Lower leg skin (tissue), 4 donors: ENCODE measurements at regions not wholly inside any gene's neighbourhood (a gene's known extent, or its start where the extent isn't known, plus 50 kb on each side); places are given as distances from the start of the nearest gene placed in this dataset.

Experiments
- DNase-seq, 2 donors: peaks; one replicate each; pipeline ENCODE4 v3.0.0-alpha.2; 2019; ENCODE audit warnings: low spot score in 2 of 2
- H3K4me3 ChIP-seq: fragments of 200-600 bp; sonication (generic); 2 replicates; pipeline ENCODE4 v1.5.1; 2017; ENCODE audit warnings: mild to moderate bottlenecking, low read depth; ENCODE audit not compliant: poor library complexity, severe bottlenecking
- POLR2A ChIP-seq, 2 donors: fragments of 450-650 bp; IDR thresholded peaks; one replicate each; pipeline ENCODE4 v1.6.1; 2016 to 2017; ENCODE audit warnings: antibody characterized with exemption in 2 of 2, mild to moderate bottlenecking in 1 of 2, moderate library complexity in 1 of 2
- WGBS, 2 donors: methylation state at CpG; one replicate each; pipeline ENCODE4 v1.1.5; 2018; 5-methylcytosine and 5-hydroxymethylcytosine counted together
- intact Hi-C: fragments of 100-400 bp; cut with DNase I; formaldehyde crosslinking; loops from one replicate; pipeline ENCODE4 v1.15.0; 2023; ENCODE audit warnings: low total_unique reads
- TF ChIP-seq, protein P1 (sequence below), 3 donors: fragments of 450-650 bp; IDR thresholded peaks; one replicate each; pipeline ENCODE4 v1.5.1; 2016; ENCODE audit warnings: antibody characterized with exemption in 3 of 3, mild to moderate bottlenecking in 3 of 3, moderate library complexity in 2 of 3

DNA sequence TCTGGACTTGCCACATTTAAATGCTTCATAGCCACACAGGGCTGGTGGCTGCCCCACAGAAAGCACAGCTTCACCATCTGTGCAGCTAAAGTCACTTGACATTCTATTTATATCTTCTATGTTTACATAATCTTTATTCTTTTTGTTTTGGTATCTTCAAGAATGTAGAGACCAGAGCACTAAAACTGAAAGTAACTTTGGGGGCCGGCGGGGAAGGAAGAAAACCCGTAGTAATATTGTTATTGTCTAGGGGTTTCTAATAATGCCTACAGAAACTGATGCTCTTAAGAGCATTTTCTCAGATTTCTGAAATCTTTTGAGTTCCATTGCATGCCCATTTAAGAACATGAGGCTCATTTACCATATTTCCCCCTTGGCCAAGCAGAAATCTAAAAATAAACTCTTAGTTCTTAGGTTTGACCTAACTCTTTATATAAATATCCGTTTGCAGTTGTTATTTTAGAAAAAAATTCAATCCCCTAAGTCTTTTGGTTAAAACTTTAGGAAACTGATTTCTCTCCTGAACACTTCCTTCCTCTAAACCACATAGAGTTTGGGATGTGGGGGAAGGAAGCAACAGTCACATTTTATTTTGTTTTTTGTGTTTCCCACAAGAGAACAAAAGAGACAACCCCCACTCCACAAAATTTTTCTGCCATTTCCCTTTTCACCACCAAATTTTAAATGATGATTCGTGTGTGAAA, 207.6 kb downstream of the OGFRL1 start:
- WGBS, 2 donors: 54% methylated on average over 5 of the region's 5 CpGs
- TF ChIP-seq, protein P1, sequence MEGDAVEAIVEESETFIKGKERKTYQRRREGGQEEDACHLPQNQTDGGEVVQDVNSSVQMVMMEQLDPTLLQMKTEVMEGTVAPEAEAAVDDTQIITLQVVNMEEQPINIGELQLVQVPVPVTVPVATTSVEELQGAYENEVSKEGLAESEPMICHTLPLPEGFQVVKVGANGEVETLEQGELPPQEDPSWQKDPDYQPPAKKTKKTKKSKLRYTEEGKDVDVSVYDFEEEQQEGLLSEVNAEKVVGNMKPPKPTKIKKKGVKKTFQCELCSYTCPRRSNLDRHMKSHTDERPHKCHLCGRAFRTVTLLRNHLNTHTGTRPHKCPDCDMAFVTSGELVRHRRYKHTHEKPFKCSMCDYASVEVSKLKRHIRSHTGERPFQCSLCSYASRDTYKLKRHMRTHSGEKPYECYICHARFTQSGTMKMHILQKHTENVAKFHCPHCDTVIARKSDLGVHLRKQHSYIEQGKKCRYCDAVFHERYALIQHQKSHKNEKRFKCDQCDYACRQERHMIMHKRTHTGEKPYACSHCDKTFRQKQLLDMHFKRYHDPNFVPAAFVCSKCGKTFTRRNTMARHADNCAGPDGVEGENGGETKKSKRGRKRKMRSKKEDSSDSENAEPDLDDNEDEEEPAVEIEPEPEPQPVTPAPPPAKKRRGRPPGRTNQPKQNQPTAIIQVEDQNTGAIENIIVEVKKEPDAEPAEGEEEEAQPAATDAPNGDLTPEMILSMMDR (IDR thresholded peaks at IDR 0.05): no peak
- no peak for TF ChIP-seq POLR2A (IDR thresholded peaks at IDR 0.05)
- intact Hi-C loops: loop anchor here (10.0 kb wide), 1 partner anchor 1301 kb away; no protein-coding TSS in a partner anchor
- DNase-seq: no peak
- no peak overlapping the region for H3K4me3 ChIP-seq

DNA sequence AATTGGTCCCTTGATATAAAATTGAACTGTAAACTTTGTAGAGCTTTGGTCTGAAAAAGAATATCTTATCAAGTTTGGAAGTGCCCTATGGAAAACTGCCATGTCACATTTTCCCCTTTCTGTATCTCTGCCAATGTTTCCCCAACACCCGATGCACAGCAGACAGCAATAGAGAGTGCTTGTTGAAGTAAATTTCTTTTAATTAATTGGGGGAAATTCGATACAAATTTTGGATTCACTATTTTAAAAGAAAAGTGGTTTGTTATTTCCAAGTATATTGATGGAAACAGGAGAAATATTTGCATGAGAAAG, 208.1 kb downstream of the OGFRL1 start:
- 38 to 39% methylated on average over 2 of the region's 2 CpGs for WGBS, 2 donors
- no peak for DNase-seq
- intact Hi-C loops: loop anchor here (10.0 kb wide), 1 partner anchor 1302 kb away; no protein-coding TSS in a partner anchor
- H3K4me3 ChIP-seq: no peak overlapping the region
- TF ChIP-seq POLR2A (IDR thresholded peaks at IDR 0.05): no peak
- TF ChIP-seq, protein P1 (IDR thresholded peaks at IDR 0.05): no peak

DNA sequence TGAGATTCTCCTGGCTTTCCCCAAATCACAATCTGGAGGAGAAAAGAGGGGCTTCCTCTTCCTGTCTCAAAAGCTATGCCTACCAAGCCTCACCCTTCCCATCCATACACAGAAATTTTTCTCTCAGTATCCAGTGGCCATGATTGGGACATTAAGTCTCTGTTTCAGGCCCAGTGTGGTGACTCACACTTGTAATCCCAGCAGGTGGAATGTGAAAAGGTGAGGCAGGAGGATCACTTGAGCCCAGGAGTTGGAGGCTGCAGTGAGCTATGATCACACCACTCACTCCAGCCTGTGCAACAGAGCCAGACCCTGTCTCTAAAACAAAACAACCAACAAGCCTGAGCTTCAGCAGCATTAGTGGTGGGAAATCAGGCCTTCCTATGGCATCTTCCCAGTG, 210.0 kb downstream of the OGFRL1 start:
- no peak for DNase-seq
- TF ChIP-seq, protein P1 (IDR thresholded peaks at IDR 0.05): no peak
- TF ChIP-seq POLR2A (IDR thresholded peaks at IDR 0.05): no peak
- no peak overlapping the region for H3K4me3 ChIP-seq
- intact Hi-C loops: loop anchor here (10.0 kb wide), 1 partner anchor 1304 kb away; no protein-coding TSS in a partner anchor

DNA sequence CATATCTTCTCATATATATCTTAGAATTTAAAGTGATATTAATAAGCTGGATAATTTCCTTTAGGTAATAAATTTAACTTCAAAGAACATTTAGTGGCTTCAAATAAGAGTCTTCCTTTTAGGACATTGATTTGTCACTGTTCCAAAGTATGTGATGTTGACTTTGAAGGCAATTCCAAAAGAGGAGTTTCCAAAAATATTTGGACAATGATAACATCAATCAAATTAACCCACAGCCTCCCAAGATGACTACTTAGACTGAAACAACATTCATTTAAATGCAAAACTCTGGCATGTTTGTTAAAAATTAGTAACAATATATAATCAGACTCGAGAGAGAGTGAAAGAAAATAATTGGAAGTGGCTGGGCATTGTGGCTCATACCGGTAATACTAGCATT, 211.1 kb downstream of the OGFRL1 start:
- no peak for DNase-seq
- H3K4me3 ChIP-seq: no peak overlapping the region
- TF ChIP-seq, protein P1 (IDR thresholded peaks at IDR 0.05): no peak
- TF ChIP-seq POLR2A (IDR thresholded peaks at IDR 0.05): no peak
- 41 to 53% methylated on average over 2 of the region's 2 CpGs for WGBS, 2 donors
- intact Hi-C loops: loop anchor here (10.0 kb wide), 1 partner anchor 1305 kb away; no protein-coding TSS in a partner anchor

DNA sequence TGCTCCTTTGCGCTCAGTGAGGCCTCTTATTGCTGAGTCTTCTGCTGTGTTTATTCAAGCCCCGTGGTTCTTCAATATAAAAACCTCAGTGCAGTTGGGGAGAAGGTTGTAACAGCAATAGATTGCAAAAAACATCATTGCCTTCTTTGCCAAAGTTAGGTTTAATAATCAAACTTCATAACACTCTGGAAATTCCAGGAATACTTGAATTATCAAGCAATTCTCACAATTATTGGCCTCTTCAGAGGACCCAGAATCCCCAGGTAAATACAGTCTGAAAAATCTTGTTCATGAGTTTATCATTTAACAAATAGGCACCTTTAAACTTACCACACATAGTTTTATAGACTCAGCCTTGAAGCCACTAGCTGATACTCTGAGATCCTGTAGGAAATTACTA, 213.6 kb downstream of the OGFRL1 start:
- TF ChIP-seq POLR2A (IDR thresholded peaks at IDR 0.05): no peak
- TF ChIP-seq, protein P1 (IDR thresholded peaks at IDR 0.05): no peak
- intact Hi-C loops: no loop called here
- H3K4me3 ChIP-seq: no peak overlapping the region
- 89 to 98% methylated on average over 2 of the region's 2 CpGs for WGBS, 2 donors
- DNase-seq: no peak

DNA sequence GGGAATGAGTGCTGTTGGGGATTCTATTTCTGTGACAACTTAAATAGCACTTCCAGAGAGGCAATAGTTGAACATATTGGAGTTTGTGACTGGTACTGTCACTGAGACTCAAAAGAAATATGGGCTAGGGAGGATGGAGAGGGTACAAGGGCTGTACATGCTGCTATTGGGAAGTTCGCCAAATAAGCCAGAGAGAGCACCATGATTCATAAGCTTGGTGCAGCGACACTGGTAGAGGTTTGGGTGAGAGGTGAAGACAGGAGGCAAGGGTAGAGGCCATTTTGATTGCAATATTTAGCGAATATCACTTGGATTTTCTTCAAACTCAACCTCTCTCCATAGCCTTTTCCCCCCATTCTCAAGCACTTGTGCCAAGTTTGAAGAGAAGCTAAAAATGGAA, 214.3 kb downstream of the OGFRL1 start:
- no peak for TF ChIP-seq POLR2A (IDR thresholded peaks at IDR 0.05)
- TF ChIP-seq, protein P1 (IDR thresholded peaks at IDR 0.05): no peak
- 84 to 91% methylated on average over 3 of the region's 3 CpGs for WGBS, 2 donors
- intact Hi-C loops: no loop called here
- H3K4me3 ChIP-seq: no peak overlapping the region
- no peak for DNase-seq
